Neural cell (in vitro differentiated cells): ENCODE measurements at regions not wholly inside any gene's neighbourhood (a gene's known extent, or its start where the extent isn't known, plus 50 kb on each side); places are given as distances from the start of the nearest gene placed in this dataset.

Source experiments
- H2AFZ ChIP-seq: fragments of 200-600, 300-800 bp; sonication (generic), shearing (Covaris generic); 2 replicates; pipeline ENCODE4 v1.6.0; 2014; ENCODE audit warnings: low read depth, mild to moderate bottlenecking, antibody characterized with exemption, low read length, moderate library complexity
- H3F3A ChIP-seq: fragments of 200-600 bp; shearing (Covaris generic); 2 replicates; pipeline ENCODE4 v1.6.1; 2016; ENCODE audit warnings: mild to moderate bottlenecking, moderate library complexity, mixed read lengths, antibody characterized with exemption, low read length; ENCODE audit not compliant: insufficient read depth, poor library complexity, severe bottlenecking
- H3K27ac ChIP-seq: fragments of 200-600, 300-800 bp; sonication (generic), shearing (Covaris generic); 2 replicates; pipeline ENCODE4 v1.5.1; 2014; ENCODE audit warnings: mild to moderate bottlenecking, low read length, moderate library complexity
- H3K27me3 ChIP-seq: fragments of 300-800, 200-600 bp; sonication (generic), shearing (Covaris generic); 2 replicates; pipeline ENCODE4 v1.6.0; 2014; ENCODE audit warnings: mild to moderate bottlenecking, low read depth, low read length, moderate library complexity; ENCODE audit not compliant: insufficient read depth
- H3K36me3 ChIP-seq: fragments of 300-800, 200-600 bp; sonication (generic), shearing (Covaris generic); 2 replicates; pipeline ENCODE4 v1.5.1; 2014; ENCODE audit warnings: mild to moderate bottlenecking, antibody characterized with exemption, low read length, moderate library complexity; ENCODE audit not compliant: insufficient read depth
- H3K4me2 ChIP-seq: fragments of 300-800, 200-600 bp; sonication (generic), shearing (Covaris generic); 2 replicates; pipeline ENCODE4 v1.6.0; 2014; ENCODE audit warnings: mild to moderate bottlenecking, low read length
- H3K4me3 ChIP-seq: fragments of 300-800, 200-600 bp; sonication (generic), shearing (Covaris generic); 2 replicates; pipeline ENCODE4 v1.5.1; 2014; ENCODE audit warnings: mild to moderate bottlenecking, low read length, moderate library complexity
- H3K79me2 ChIP-seq: fragments of 200-600 bp; shearing (Covaris generic); replicated peaks from 2 replicates; pipeline ENCODE4 v1.6.0; 2014; ENCODE audit warnings: mild to moderate bottlenecking, low read length, moderate library complexity; ENCODE audit not compliant: insufficient read depth
- H3K9ac ChIP-seq: fragments of 300-800, 200-600 bp; sonication (generic), shearing (Covaris generic); 2 replicates; pipeline ENCODE4 v1.6.1; 2016; ENCODE audit warnings: mild to moderate bottlenecking, low read length, mixed read lengths
- H3K9me2 ChIP-seq: fragments of 200-600 bp; shearing (Covaris generic); 2 replicates; pipeline ENCODE4 v1.6.1; 2016; ENCODE audit warnings: mild to moderate bottlenecking, low read length, mixed read lengths; ENCODE audit not compliant: insufficient read depth
- H3K9me3 ChIP-seq: fragments of 200-600, 300-800 bp; sonication (generic), shearing (Covaris generic); 2 replicates; pipeline ENCODE4 v1.6.1; 2016; ENCODE audit warnings: mild to moderate bottlenecking, mixed run types, low read length, moderate library complexity, mixed read lengths
- H4K20me1 ChIP-seq: fragments of 200-600 bp; shearing (Covaris generic); 2 replicates; pipeline ENCODE4 v1.6.1; 2016; ENCODE audit warnings: mild to moderate bottlenecking, mixed run types; ENCODE audit not compliant: insufficient read depth
- EP300 ChIP-seq: fragments of 450-650 bp; conservative IDR thresholded peaks from 2 replicates; pipeline ENCODE4 v1.6.1; 2014; ENCODE audit warnings: antibody characterized with exemption, mild to moderate bottlenecking, moderate library complexity; ENCODE audit not compliant: poor library complexity, severe bottlenecking
- EZH2 ChIP-seq: fragments of 200-600, 300-800 bp; shearing (Covaris generic), sonication (generic); IDR thresholded peaks from 2 replicates; pipeline ENCODE4 v1.6.1; 2014; ENCODE audit warnings: antibody characterized with exemption, low read length, borderline replicate concordance, mild to moderate bottlenecking; ENCODE audit not compliant: insufficient read depth, poor library complexity, severe bottlenecking
- MXI1 ChIP-seq: fragments of 450-650 bp; conservative IDR thresholded peaks from 2 replicates; pipeline ENCODE4 v1.6.1; 2014; ENCODE audit warnings: antibody characterized with exemption, mild to moderate bottlenecking; ENCODE audit not compliant: poor library complexity, severe bottlenecking
- POLR2AphosphoS5 ChIP-seq: IDR thresholded peaks from 2 replicates; pipeline ENCODE4 v1.6.1; 2012
- RAD21 ChIP-seq: fragments of 450-650 bp; conservative IDR thresholded peaks from 2 replicates; pipeline ENCODE4 v1.6.1; 2014; ENCODE audit warnings: antibody characterized with exemption, mild to moderate bottlenecking, moderate library complexity
- REST ChIP-seq: IDR thresholded peaks from 2 replicates; pipeline ENCODE4 v1.6.1; 2012; ENCODE audit warnings: borderline replicate concordance
- SMC3 ChIP-seq: fragments of 450-650 bp; conservative IDR thresholded peaks from 2 replicates; pipeline ENCODE4 v1.6.1; 2014; ENCODE audit warnings: antibody characterized with exemption, mild to moderate bottlenecking, moderate library complexity; ENCODE audit not compliant: poor library complexity
- TAF1 ChIP-seq: IDR thresholded peaks from 2 replicates; pipeline ENCODE4 v1.6.1; 2012; ENCODE audit warnings: low read depth
- TF ChIP-seq, protein P1 (sequence below): fragments of 450-650 bp; IDR thresholded peaks from 2 replicates; pipeline ENCODE4 v1.5.1; 2014; ENCODE audit warnings: antibody characterized with exemption, mild to moderate bottlenecking, moderate library complexity; ENCODE audit not compliant: poor library complexity, severe bottlenecking

DNA sequence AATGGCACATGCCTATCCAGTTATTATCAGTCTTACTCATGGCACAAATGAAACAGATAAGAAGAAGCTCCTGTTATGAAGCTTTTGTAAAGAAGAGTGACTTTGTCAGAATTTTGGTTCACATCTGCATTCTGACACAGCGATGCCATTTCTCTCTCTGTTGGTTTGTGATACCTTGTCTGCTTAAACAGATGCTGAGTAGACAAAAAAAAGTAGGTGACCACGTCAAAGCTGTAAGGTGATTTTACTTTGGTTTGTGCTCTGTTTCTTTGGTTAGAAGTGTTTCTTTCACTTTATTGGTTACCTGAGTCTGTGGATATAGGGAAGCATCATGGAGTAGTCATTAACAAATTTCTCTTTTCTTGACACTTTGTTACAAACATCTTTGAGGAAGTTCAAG is 422.3 kb upstream of the ADAMTSL1 start:
- no peak for TF ChIP-seq POLR2AphosphoS5
- TF ChIP-seq SMC3, result no peak
- no peak for TF ChIP-seq TAF1
- TF ChIP-seq EZH2, result no peak
- no peak for TF ChIP-seq REST
- TF ChIP-seq, protein P1, sequence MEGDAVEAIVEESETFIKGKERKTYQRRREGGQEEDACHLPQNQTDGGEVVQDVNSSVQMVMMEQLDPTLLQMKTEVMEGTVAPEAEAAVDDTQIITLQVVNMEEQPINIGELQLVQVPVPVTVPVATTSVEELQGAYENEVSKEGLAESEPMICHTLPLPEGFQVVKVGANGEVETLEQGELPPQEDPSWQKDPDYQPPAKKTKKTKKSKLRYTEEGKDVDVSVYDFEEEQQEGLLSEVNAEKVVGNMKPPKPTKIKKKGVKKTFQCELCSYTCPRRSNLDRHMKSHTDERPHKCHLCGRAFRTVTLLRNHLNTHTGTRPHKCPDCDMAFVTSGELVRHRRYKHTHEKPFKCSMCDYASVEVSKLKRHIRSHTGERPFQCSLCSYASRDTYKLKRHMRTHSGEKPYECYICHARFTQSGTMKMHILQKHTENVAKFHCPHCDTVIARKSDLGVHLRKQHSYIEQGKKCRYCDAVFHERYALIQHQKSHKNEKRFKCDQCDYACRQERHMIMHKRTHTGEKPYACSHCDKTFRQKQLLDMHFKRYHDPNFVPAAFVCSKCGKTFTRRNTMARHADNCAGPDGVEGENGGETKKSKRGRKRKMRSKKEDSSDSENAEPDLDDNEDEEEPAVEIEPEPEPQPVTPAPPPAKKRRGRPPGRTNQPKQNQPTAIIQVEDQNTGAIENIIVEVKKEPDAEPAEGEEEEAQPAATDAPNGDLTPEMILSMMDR, result no peak
- TF ChIP-seq MXI1, result no peak
- TF ChIP-seq EP300, result no peak
- no peak for TF ChIP-seq RAD21
- Histone ChIP-seq H3K36me3 (no peaks in the 10 kb centered on the region), H3K27me3 (no peaks in the 10 kb centered on the region), H2AFZ (no peak overlapping the region), H3K79me2 (no peaks in the 10 kb centered on the region), H3K27ac (no peak overlapping the region), H3F3A (no peaks in the 10 kb centered on the region), H3K9me3 (no peaks in the 10 kb centered on the region), H3K9ac (no peak overlapping the region), H3K4me3 (no peak overlapping the region), H3K9me2 (no peaks in the 10 kb centered on the region), H3K4me2 (no peak overlapping the region), H4K20me1 (no peaks in the 10 kb centered on the region)

DNA sequence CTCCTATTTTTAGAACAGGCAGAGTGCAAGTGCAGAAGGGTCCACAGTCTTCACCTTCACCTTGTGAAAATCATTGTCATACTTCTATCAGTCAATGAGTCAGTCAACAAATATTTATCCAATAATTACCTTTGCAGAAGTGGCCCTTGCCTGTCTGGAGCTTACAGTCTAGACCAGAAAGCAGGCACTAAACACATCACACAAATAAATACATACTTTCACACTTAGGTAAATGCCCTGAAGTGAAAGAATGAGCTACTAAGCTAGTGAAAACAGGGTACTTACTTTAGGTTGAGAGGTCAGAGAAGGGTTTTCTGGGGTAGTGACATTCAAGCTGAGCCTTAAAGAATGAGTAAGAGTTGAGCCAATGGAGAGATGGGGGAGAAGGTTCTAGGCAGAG is 421.9 kb upstream of the ADAMTSL1 start:
- Histone ChIP-seq H3K27ac (no peak overlapping the region), H3K27me3 (no peaks in the 10 kb centered on the region), H3K9ac (no peak overlapping the region), H3K36me3 (no peaks in the 10 kb centered on the region), H3K9me3 (no peaks in the 10 kb centered on the region), H3F3A (no peaks in the 10 kb centered on the region), H3K9me2 (no peaks in the 10 kb centered on the region), H2AFZ (no peak overlapping the region), H4K20me1 (no peaks in the 10 kb centered on the region), H3K4me3 (no peak overlapping the region), H3K79me2 (no peaks in the 10 kb centered on the region), H3K4me2 (no peak overlapping the region)
- TF ChIP-seq SMC3, result no peak
- no peak for TF ChIP-seq MXI1
- TF ChIP-seq EP300, result no peak
- TF ChIP-seq, protein P1, result no peak
- no peak for TF ChIP-seq EZH2
- no peak for TF ChIP-seq RAD21
- TF ChIP-seq REST, result no peak
- no peak for TF ChIP-seq POLR2AphosphoS5
- no peak for TF ChIP-seq TAF1
